Stimulated activated CD4-positive, alpha-beta T cell treated with anti-CD3 and anti-CD28 coated beads, Interleukin-12 subunit alpha, Interleukin-12 subunit beta, amount 100 ng/mL, for 48 hours (primary cell): ENCODE measurements at regions not wholly inside any gene's neighbourhood (a gene's known extent, or its start where the extent isn't known, plus 50 kb on each side); places are given as distances from the start of the nearest gene placed in this dataset.

Source experiments
- DNase-seq, 3 donors: peaks; one replicate each; pipeline ENCODE4 v3.0.0-alpha.2; 2020; ENCODE audit warnings: low read depth in 2 of 3, low spot score in 1 of 3

DNA sequence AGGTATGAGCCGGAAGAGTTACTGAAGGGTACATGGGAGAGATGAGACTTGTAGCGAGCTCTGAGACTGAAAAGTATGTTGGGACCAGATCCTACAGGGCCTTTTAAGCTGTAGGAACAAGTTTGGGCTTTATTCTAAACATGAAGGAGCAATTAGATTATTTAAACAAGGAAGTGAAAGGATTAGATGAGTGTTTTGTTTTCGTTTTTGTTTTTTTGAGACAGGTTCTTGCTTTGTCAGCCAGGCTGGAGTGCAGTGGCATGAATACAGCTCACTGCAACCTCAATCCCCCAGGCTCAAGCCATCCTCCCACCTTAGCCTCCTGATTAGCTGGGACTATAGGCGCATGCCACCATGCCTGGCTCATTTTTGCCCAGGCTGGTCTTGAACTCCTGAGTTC, 110.7 kb downstream of the C1D start:
- DNase-seq: no peak

- no peak for DNase-seq
These were observed 108.6 kb downstream of the C1D start for GRCh38 chr2:67954093-67954748.

- no peak for DNase-seq
These were observed 106.8 kb downstream of the C1D start for GRCh38 chr2:67955748-67956603.

DNA sequence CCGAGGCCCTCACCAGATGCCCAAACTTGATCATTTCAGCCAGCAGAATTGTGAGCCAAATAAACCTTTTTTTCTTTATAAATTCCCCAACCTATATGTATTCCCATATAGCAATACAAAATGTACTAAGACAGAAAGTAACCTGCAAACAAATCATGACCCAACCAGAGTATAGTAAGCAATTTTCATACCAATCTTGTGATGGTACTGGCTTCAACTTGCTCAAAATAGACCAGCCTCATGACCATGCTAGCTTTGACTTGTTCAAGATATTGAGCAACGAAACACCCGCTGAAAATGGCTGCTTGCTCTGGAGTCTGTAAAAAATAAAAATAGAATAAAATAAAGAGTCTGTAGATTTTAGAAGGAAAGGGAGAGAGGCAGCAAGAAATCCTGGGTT, 97.6 kb downstream of the C1D start:
- no peak for DNase-seq

- DNase-seq: no peak
These were observed 92.7 kb downstream of the C1D start for GRCh38 chr2:67970071-67970470.

DNA sequence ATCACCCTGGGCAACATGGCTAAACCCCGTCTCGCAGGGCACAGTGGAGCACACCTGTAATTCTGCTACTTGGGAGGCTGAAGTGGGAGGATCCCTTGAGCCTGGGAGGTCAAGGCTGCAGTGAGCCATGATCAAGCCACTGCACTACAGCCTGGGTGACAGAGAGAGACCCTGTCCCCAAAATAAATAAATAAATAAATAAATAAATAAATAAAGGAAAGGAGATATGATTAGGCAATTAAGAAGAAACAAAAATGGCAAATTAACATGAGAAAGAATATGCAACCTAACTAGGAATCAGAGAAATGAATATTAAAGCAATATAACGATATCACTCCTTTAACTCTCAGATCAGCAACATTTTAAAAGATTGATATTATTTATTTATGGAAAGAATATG, 92.3 kb downstream of the C1D start:
- no peak for DNase-seq

DNA sequence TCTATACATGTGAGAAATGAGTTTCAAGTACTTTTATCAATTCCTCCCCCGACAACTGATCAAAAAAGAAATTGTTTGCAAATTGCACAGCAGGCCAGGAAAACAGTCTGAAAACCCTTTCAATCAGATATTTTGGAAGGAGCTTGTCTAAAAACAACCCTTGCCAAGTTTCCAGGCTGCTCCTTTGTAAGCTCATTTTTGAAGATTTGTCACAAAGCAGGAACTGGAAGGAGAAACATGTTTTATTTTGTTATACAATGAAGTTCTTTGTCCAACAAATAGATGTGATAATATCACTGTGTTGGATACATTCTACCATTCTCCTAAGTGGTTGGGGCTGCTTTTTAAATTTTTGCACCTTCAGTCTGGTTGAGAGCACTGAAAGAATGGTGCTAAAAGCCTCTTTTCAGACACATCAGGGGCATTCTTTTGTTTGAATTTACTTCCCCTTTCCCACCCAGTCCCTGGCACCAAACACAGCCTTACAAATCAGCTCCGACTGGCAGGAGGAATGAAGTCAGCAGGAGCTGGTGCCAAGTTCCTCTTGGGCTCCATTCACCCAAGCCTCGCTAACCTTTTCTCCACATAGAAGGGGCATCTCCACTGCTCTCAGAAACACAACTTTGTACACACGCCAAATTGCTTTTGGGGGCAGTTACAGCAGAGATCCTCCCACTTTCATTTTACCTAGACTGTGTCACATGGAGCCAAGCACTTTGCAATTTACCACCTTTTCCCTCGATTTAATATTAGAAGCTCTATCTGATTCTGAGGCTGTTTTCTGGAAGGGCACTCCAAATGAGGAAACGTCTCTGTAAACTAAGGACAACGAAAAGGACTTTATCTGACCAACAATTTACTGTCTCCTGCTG, 88.0 kb downstream of the C1D start:
- no peak for DNase-seq

- DNase-seq: no peak
These were observed 85.3 kb downstream of the C1D start for GRCh38 chr2:67977464-67977863.

- DNase-seq: no peak
These were observed 79.8 kb downstream of the C1D start for GRCh38 chr2:67982956-67983355.

GRCh38 chr2:67984600-67984999, 78.2 kb downstream of the C1D start:
- DNase-seq: no peak

DNA sequence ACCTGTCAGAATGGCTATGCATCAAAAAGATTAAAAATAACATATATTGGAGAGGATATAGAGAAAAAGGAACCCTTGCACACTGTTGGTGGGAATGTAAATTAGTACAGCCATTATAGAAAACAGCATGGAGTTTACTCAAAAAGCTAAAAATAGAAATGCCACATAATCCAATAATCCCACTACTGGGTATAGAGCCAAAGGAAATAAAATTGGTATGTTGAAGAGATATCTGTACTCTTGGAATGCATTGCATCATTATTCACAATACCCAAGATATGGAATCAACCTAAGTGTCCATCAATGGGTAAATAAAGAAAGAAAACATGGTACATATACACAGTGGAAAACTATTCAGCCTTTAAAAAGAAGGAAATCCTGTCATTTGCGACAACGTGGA, 77.2 kb downstream of the C1D start:
- no peak for DNase-seq

GRCh38 chr2:67986258-67986657, 76.5 kb downstream of the C1D start:
- no peak for DNase-seq
